ENCODE measurements at regions not wholly inside any gene's neighbourhood (a gene's known extent, or its start where the extent isn't known, plus 50 kb on each side); places are given as distances from the start of the nearest gene placed in this dataset.
A peak's percentile ranks its signal among the peaks of the same experiment; 100 is the strongest.
"Not testable (repeated sequence)": the region's sequence is repeated elsewhere in the genome, so short reads cannot be mapped to it uniquely, and the experiment has no call there.

- DNase-seq = peak; percentile 91
These were observed 116.5 kb upstream of the DAPK1 start for GRCh38 chr9:87381050-87381711.

GRCh38 chr9:87381746-87382145 is 115.9 kb upstream of the DAPK1 start:
- DNase-seq = peak; percentile 41

DNA sequence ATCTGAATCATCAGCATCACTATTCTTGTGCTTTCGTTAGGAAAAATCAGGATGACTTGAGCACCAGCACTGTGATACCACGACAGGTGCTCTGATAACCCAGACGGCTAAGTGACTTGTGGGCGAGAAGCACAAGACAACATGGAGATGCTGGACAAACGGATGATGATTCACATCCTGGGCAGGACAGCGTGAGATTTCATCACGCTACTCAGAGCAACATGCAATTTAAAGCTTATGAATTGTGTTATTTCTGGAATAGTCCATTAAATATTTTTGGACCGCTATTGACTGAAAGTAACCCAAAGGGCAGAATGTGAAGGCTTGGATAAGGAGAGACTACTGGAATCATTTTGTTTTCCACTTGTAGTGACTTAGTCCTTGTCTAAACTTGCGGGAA is 114.8 kb upstream of the DAPK1 start:
- DNase-seq = peak; percentile 63

DNA sequence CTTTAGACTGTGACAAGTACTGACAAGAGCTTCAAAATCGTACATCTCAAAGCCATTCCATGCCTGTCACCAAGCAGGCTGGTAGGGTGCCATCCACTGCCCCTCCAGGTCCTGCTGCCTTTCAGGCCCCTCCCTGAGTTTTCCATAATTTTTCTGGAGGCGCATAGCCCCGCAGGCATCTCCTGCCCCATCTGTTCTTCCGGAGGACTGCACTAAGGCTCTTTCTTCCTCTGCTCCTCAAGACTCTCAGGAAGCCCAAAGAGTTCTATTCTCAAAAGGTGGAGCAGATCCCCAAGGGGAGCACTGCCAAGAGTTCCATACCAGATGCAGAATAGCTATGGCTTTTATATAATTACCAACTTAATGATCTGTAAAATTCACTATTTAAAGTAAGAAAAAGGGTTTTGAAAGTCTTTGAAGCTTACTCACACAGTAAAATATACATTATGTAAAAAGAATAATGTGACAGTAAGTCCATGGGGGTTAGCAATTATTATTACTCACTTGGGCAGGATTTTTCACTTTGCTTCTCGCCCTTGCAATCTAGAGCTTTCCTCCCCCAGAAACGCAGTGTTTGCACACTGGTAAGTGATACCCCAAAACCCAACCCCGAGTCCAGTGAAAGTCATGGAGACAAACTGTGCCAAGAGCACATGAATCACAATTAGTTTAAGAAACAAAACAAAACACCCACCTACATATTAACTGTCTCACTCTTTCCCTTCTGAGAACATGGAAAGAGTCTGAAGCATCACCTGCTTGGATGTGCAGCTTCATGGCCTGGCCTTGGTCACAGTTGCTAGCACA is 114.1 kb upstream of the DAPK1 start:
- DNase-seq = no peak

GRCh38 chr9:87386490-87387025 is 111.1 kb upstream of the DAPK1 start:
- no peak for DNase-seq

DNA sequence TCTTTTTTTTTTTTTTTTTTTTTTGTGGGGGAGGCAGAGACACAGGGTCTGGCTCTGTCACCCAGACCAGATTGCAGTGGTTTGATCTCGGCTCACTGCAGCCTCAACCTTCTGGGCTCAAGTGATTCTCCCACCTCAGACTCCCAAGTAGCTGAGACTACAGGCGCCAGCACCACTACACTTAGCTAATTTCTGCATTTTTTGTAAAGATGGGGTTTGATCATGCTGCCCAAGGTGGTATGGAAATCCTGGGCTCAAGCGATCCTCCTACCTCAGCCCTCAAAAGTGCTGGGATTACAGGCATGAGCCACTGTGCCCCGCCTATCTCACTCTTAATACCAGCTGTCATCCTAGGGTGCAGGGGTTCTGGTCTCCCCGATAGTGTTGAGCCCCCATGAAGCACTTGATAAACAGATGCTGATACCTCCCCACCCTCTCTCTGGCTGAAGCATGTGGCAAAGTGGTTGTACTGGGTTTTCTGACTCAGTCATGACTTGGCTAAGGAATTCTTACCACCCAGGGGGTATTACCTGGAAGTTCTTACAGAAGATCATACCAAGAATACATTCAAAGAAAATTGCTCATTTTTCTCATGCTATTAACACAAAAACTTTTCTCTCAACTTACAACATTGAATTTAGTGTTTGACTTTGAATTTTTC is 110.2 kb upstream of the DAPK1 start:
- peak; percentile 55 for DNase-seq

DNA sequence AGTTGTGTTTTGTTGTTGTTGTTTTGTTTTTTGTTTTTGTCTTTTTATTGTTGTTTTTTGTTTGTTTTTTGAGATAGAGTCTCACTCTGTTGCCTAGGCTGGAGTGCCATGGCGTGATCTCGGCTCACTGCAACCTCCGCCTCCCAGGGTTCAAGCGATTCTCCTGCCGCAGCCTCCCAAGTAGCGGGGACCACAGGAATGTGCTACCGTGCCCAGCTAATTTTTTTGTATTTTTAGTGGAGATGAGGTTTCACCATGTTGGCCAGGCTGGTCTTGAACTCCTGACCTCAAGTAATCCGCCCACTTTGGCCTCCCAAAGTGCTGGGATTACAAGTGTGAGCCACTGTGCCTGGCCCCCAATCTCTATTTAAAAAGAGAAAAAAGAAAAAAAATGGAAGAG is 109.0 kb upstream of the DAPK1 start:
- not testable (repeated sequence) for DNase-seq

DNA sequence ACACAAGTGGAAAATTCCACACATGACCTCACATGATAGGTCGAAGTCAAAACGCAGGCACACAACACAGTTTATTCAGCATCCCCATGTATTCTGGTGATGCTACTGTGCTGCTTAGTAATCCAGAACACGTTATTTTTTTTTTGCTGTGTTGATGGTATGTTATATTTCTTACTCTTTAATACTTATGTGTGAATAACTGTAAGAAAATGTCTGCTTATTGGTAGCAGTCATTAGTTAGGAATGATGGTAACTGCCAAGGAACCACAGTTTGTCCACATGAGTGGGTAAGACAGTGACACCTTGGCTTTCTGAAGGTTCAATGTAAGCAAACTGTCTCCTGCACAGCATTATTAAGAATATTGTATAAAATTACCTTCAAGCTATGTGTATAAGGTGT is 107.7 kb upstream of the DAPK1 start:
- DNase-seq = peak; percentile 25

DNA sequence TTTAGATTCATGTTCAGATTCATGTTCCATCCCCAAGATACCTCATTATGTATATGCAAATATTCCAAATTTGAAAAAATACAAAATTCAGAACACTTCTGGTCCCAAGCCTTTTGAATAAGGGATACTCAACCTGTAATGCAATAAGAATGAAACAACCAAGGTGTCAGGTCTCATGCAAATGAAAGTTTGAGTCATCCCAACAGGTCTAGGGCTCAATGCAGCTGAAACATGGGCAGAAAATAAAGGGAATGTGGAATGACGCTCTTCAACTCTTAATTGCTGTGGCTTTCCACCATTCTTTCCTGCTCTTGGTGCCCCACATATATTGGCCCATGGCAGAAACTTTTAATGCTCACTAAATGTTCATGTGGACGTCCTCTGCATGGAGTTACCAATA is 107.3 kb upstream of the DAPK1 start:
- DNase-seq = no peak

DNA sequence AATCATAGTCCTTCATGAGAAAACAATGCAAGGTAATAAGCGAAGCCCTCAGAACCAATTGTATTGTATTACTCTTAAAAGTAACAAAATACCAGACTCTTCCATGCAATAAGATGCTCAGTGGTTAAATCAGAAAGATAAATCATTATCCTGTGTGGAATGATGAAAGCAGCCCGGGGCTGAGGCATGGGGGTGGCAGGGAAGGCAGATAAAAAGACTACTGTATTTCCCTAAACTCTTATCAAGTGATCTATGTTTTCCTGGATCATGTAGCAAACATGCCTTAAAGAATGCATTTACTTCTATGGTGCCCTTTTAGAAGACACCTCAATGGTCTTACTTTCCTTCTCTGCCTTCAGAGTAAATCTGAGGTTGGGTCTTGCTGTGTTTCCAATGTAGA is 105.6 kb upstream of the DAPK1 start:
- DNase-seq = no peak

DNA sequence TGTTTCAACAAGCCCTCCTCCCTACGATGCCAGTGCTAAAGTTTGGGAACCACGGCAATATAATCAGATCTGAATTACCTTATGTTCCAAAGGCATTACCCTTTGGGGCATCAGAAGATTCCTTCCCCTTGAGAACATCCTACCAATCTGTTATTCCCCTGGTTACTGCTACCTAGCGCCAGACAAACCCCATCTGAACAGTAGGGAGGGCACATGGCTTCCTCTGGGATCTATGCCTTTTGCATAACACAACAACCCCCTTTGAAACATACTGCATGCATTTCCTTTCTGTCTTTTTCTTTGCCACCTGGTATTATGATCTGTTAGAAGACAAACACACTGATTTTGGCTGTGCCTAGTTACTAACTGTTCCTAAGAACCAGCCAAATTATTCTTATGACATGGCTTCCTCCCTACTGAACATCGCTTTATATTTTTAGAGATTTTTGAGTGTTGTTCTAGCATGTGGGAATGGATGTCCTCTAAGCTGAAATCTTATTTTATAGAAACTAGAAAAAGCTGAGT is 103.9 kb upstream of the DAPK1 start:
- no peak for DNase-seq

DNA sequence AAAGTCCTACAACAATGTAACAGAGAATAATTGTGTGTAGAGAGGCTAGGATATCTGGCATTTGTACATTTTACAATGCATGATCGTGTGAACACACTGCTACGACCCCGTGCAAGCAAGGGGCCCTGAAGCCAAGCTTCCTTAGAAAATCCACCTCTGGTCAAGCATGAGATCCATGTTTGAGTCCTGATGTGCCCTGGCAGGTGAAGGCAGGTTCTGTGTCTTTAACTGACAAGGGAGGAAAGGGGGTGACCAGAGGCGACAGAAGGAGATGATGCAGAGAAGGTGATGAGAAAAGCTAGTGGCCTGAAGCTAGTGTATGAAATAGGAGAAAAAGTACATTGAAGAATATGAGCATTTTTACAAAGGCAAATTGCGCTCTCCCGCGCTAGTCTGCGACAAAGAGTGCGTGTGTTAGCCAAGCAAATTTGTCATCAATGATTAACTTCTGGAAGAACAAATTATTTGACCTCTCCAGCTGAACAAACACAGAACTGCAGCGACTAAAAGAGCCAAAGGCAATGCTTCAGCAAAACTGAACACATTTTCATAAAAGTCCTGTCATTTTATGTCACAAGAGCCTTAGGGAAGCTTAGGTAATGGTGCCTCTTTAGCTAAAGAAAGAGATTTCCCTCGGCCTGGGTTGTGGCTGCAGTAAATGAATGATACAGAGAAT is 101.7 kb upstream of the DAPK1 start:
- DNase-seq = no peak

DNA sequence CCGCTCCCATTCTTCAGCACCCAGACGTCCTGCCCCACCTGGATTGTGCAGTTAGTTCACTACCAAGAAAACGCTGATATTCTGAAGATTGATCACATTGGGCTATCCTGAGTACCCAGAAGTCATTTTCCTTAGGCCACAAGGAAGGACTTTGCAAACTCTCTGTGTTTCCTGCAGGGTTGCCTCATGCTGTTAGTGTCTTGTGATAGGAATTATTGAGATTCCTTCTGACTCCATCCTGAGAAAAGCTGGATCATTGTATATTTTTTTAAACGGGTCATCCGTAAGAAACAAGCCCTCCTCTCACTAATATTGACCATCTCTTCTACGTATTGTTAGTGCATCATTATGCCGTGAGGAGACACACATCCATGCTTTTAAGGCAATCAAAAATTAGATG is 96.0 kb upstream of the DAPK1 start:
- no peak for DNase-seq

DNA sequence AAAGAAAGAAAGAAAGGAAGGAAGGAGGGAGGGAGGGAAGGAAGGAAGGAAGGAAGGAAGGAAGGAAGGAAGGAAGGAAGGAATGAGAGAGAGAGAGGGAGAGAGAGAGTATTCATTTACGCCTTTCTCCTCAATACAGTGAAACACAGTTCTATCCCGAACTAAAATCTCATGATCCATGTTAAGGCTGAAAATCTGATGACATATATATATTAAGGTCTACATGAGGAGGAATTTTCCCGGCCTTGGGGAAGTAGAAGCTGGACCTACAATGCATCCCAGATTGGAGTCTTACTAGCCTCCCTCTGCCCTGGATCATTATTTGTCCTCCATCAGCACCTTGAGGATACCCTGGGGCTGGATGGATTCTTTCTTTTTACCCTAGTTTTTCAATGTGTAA is 95.1 kb upstream of the DAPK1 start:
- DNase-seq = no peak

DNA sequence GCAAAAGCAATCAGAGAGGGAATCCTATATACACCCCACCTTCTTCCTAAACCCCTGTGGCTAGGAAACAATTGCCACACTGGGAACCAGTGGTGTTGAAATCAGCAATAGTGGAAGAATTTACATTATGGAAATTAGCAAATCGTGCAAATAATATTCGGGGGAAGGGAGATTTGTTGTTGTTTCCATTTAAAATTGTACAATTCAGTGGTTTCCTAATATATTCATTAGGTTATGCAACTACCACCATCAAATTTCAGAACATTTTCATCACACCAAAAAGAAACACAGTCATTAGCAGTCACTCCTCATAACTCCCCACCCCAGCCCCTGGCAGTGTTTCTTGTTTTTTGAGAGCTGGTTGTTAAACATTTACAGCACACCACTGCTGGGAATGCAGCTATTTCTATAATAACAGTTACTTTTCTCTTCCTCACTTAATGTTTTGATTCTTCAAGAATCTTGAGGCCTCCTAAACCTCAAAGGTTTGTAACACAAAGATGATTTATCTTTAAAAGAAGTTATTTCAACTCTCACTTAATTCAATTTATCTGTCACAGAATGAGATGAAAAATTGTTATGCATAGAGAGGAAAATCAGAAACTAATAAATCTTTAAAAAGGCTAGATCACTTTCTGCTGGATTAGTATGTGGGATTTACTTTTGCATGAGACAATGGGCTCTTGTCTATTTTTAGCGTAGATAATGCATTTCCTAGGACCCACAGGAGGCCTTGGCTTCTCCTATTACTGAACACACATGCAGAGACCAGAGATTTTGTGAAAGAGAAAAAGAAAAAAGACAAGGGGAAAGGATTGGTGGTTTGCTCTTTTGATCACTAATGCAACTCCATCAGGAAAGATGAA is 91.8 kb upstream of the DAPK1 start:
- no peak for DNase-seq

- DNase-seq = no peak
These were observed 91.0 kb upstream of the DAPK1 start for GRCh38 chr9:87406543-87407166.

GRCh38 chr9:87410047-87411005 is 87.3 kb upstream of the DAPK1 start:
- peak; percentile 20 for DNase-seq

GRCh38 chr9:87420884-87421283 is 76.8 kb upstream of the DAPK1 start:
- DNase-seq = no peak

DNA sequence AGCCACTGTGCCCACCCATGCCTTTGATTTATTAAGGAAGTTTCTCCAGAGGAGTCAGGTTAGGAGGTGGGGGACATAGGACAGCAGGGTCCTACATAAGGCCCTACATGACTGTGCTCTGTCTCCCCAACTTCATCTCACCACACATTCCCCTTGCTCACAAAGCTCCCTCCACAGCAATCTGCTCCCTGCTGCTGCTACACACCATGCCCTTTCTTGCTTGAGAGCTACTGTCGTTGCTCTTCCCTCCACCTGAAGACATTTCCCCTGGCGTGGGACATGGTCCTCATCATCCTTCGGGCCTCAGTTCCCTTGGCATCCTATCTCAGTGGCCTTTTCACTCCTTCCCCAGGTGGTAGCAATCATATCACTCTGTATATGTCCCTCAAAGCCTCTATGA is 75.9 kb upstream of the DAPK1 start:
- no peak for DNase-seq

- no peak for DNase-seq
These were observed 74.7 kb upstream of the DAPK1 start for GRCh38 chr9:87422999-87423398.

Measured in fibroblast of skin of back (primary cell).